ENCODE measurements at regions not wholly inside any gene's neighbourhood (a gene's known extent, or its start where the extent isn't known, plus 50 kb on each side); places are given as distances from the start of the nearest gene placed in this dataset.
"Not testable (repeated sequence)": the region's sequence is repeated elsewhere in the genome, so short reads cannot be mapped to it uniquely, and the experiment has no call there.

GRCh38 chr5:99562937-99563627, 634.3 kb upstream of the CHD1 start:
- ATAC-seq; DNase-seq; intact Hi-C loops (cut with DNase I): not testable (repeated sequence)

- DNase-seq (no peak), ATAC-seq (no peak)
- intact Hi-C loops (cut with DNase I) = no loop called here
These were observed 624.5 kb upstream of the CHD1 start for GRCh38 chr5:99553211-99553810.

- intact Hi-C loops (cut with DNase I) = no loop called here
- no peak for DNase-seq
- no peak for ATAC-seq
These were observed 615.5 kb upstream of the CHD1 start for GRCh38 chr5:99544356-99544755.

GRCh38 chr5:99543841-99544240, 615.0 kb upstream of the CHD1 start:
- ATAC-seq = peak in 1 of 2 donors; percentile 72
- intact Hi-C loops (cut with DNase I) = no loop called here
- DNase-seq = no peak

GRCh38 chr5:99534241-99534640, 605.4 kb upstream of the CHD1 start:
- not testable (repeated sequence) for DNase-seq

GRCh38 chr5:99521666-99522065, 592.9 kb upstream of the CHD1 start:
- DNase-seq; ATAC-seq; intact Hi-C loops (cut with DNase I): not testable (repeated sequence)

More at GRCh38 chr5:99534241-99534640, 605.4 kb upstream of the CHD1 start:
- intact Hi-C loops (cut with DNase I); ATAC-seq: not testable (repeated sequence)

- intact Hi-C loops (cut with DNase I); DNase-seq; ATAC-seq: not testable (repeated sequence)
These were observed 587.2 kb upstream of the CHD1 start for GRCh38 chr5:99515864-99516490.

GRCh38 chr5:99510237-99510866, 581.5 kb upstream of the CHD1 start:
- DNase-seq; ATAC-seq; intact Hi-C loops (cut with DNase I): not testable (repeated sequence)

- intact Hi-C loops (cut with DNase I); ATAC-seq; DNase-seq: not testable (repeated sequence)
These were observed 580.3 kb upstream of the CHD1 start for GRCh38 chr5:99509064-99509463.

GRCh38 chr5:99495456-99495855, 566.6 kb upstream of the CHD1 start:
- ATAC-seq; intact Hi-C loops (cut with DNase I); DNase-seq: not testable (repeated sequence)

- intact Hi-C loops (cut with DNase I); DNase-seq; ATAC-seq: not testable (repeated sequence)
These were observed 549.6 kb upstream of the CHD1 start for GRCh38 chr5:99478450-99478849.

GRCh38 chr5:99473328-99473727, 544.5 kb upstream of the CHD1 start:
- ATAC-seq; intact Hi-C loops (cut with DNase I); DNase-seq: not testable (repeated sequence)

GRCh38 chr5:99471726-99472125, 542.9 kb upstream of the CHD1 start:
- DNase-seq; ATAC-seq; intact Hi-C loops (cut with DNase I): not testable (repeated sequence)

- DNase-seq; intact Hi-C loops (cut with DNase I); ATAC-seq: not testable (repeated sequence)
These were observed 542.4 kb upstream of the CHD1 start for GRCh38 chr5:99471178-99471577.

- ATAC-seq; intact Hi-C loops (cut with DNase I); DNase-seq: not testable (repeated sequence)
These were observed 541.8 kb upstream of the CHD1 start for GRCh38 chr5:99470636-99471035.

GRCh38 chr5:99460701-99461100, 531.9 kb upstream of the CHD1 start:
- DNase-seq (no peak), ATAC-seq (no peak)
- intact Hi-C loops (cut with DNase I) = no loop called here

- no peak for DNase-seq
- no peak for ATAC-seq
- intact Hi-C loops (cut with DNase I) = no loop called here
These were observed 524.4 kb upstream of the CHD1 start for GRCh38 chr5:99453196-99453595.

- ATAC-seq = no peak
- no peak for DNase-seq
- intact Hi-C loops (cut with DNase I) = no loop called here
These were observed 521.0 kb upstream of the CHD1 start for GRCh38 chr5:99449786-99450185.

- no peak for DNase-seq
- intact Hi-C loops (cut with DNase I) = no loop called here
- no peak for ATAC-seq
These were observed 517.0 kb upstream of the CHD1 start for GRCh38 chr5:99445805-99446204.

GRCh38 chr5:99441235-99441634, 512.4 kb upstream of the CHD1 start:
- intact Hi-C loops (cut with DNase I) = no loop called here
- no peak for ATAC-seq
- no peak for DNase-seq

All from left cardiac atrium (tissue), 4 donors.